ENCODE measurements at regions not wholly inside any gene's neighbourhood (a gene's known extent, or its start where the extent isn't known, plus 50 kb on each side); places are given as distances from the start of the nearest gene placed in this dataset.
"Not testable (repeated sequence)": the region's sequence is repeated elsewhere in the genome, so short reads cannot be mapped to it uniquely, and the experiment has no call there.

DNA sequence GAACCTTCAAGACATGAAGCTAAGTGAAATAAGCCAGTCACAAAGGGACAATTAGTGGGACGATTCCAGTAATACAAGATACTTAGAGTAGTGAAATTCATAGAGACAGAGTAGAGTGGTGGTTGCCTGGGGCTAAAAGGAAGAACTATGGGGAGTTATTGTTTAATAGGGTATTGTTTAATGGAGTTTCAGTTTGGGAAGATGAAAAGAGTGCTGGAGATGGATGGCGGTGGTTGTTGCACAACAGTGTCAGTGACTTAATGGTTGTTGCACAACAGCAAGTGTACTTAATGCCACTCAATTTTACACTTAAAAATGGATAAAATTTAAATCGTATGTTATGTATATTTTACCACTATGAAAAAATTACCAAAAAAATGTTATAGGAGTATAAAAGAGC is 209.7 kb upstream of the TENT5A start:
- DNase-seq, result no peak

DNA sequence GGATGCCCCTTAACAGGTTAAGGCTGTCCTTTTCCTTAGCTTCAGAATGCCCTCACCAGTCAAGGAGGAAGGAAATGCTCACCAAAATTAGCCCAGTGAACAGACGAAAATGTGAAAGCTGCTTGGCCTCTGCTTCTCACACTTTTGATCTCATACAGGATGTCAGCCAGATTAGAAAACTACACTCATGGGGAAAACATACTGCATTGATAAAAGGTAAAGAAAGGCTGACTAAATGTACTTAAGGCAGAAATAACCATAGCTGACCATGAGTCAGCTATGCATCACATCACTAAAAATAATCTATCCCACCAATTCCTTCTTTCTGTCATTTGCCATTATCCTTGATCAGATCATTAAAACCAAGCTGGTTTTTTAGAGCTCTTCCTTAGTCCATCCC is 198.4 kb upstream of the TENT5A start:
- no peak for DNase-seq

DNA sequence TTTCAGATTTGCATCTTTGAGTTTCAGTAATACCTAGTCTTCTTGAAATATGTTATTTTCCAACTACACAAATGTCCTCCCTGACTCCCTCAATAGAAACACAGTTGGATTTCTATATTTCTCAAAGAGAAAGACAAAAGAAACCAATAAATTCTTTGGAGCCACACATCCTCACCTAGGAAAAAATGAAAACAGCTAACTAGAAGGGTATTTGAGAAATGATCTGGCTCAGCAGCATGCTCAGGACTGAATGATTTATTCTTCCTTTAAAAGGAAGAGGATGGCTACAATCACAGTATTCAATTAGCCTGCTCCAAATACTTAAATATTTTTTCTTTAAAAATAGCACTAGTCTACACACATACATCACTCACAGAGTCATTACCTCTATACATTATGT is 196.4 kb upstream of the TENT5A start:
- no peak for DNase-seq

DNA sequence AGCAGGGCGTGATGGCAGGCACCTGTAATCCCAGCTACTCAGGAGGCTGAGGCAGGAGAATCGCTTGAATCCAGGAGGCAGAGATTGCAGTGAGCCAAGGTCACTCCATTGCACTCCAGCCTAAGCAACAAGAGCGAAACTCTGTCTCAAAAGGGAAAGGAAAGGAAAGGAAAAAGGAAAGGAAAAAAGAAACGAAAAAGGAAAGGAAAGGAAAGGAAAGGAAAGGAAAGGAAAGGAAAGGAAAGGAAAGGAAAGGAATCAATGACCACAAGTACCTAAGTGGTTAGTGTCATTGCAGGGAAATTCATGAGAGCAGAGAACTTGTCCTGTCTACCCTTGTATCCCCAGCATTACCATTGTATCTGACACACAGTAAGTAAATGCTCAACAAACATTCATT is 195.7 kb upstream of the TENT5A start:
- not testable (repeated sequence) for DNase-seq

- DNase-seq, result no peak
These were observed 192.2 kb upstream of the TENT5A start for GRCh38 chr6:81944661-81945060.

DNA sequence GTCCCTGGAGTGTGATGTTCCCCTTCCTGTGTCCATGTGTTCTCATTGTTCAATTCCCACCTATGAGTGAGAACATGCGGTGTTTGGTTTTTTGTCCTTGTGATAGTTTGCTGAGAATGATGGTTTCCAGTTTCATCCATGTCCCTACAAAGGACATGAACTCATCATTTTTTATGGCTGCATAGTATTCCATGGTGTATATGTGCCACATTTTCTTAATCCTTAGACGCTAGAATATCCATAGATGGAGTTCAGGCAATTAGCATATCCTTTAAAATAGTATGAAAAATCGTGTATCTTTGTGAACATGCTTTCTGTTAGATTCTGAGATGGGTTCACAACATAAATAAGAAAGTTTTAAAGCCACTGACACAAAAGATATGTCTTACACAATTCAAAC is 190.4 kb upstream of the TENT5A start:
- not testable (repeated sequence) for DNase-seq

- DNase-seq, result no peak
These were observed 189.5 kb upstream of the TENT5A start for GRCh38 chr6:81942067-81942370.

DNA sequence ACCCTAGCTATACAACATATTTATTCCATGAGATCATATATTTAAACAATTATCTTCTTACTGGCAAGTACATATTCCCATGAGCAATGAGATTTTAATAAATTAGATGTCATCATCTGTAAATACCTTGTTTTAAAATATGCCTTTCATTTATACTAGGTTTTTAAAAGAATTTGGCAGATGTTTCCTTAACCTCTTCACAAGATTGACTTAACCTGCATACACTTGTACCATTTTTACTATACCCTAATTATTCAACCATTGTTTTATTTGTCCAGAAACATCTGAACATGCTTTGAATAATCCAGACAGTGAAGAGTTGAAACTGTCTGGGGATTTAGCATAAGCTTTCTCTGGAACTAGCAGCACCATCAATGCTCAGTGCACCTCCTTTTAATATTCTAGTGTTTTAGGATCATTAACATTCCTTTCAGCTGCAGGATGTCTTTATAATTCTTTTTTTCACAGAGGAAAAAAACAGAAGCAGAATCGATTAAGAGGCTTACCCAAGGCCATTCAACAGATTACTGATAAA is 188.0 kb upstream of the TENT5A start:
- DNase-seq, result no peak

GRCh38 chr6:81939766-81940165 is 187.3 kb upstream of the TENT5A start:
- DNase-seq, result no peak

GRCh38 chr6:81938991-81939732 is 186.7 kb upstream of the TENT5A start:
- DNase-seq, result no peak

GRCh38 chr6:81938014-81938856 is 185.8 kb upstream of the TENT5A start:
- DNase-seq, result no peak

DNA sequence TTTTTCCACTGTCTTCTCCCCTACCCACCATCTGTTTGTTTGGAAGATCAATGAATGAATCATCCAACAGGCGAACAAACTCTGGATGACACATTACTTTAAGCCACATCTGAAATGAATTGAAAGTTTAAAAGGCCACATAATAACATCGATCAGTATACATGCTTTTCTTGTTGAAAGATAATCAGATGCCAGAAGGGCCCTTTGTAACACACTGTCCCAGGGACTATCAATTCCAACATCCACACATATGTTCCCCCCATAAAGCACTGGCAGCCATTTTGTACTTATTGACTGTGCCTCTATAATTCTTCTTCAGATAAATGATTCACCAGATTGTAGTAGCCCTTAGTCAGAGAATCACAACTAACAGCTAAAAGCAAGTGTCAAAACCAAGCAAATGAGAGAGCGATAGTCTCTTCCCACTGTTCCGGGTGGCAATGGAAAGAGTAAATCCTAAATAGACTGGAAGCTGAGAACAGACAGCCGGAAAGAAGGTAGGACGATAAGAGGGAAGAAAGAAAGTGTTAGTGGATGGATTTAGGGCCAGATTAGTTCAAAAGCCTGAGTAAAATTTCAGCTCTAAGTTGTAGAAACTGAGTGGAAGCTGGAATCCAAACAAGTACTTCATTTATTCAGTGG is 184.9 kb upstream of the TENT5A start:
- DNase-seq, result no peak

GRCh38 chr6:81934936-81935335 is 182.5 kb upstream of the TENT5A start:
- no peak for DNase-seq

GRCh38 chr6:81933608-81934051 is 181.1 kb upstream of the TENT5A start:
- DNase-seq, result no peak

GRCh38 chr6:81933089-81933488 is 180.6 kb upstream of the TENT5A start:
- DNase-seq, result no peak

DNA sequence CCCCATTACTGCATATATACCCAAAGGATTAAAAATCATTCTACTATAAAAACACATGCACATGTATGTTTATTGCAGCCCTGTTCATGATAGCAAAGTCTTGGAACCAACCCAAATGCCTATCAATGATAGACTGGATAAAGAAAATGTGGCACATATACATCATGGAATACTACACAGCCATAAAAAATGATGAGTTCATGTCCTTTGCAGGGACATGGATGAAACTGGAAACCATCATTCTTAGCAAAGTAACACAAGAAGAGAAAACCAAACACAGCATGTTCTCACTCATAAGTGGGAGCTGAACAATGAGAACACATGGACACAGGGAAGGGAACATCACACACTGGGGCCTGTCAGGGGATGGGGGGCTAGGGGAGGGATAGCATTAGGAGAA is 180.0 kb upstream of the TENT5A start:
- DNase-seq, result not testable (repeated sequence)

GRCh38 chr6:81929828-81930227 is 177.3 kb upstream of the TENT5A start:
- DNase-seq, result no peak

GRCh38 chr6:81925201-81925600 is 172.7 kb upstream of the TENT5A start:
- no peak for DNase-seq

DNA sequence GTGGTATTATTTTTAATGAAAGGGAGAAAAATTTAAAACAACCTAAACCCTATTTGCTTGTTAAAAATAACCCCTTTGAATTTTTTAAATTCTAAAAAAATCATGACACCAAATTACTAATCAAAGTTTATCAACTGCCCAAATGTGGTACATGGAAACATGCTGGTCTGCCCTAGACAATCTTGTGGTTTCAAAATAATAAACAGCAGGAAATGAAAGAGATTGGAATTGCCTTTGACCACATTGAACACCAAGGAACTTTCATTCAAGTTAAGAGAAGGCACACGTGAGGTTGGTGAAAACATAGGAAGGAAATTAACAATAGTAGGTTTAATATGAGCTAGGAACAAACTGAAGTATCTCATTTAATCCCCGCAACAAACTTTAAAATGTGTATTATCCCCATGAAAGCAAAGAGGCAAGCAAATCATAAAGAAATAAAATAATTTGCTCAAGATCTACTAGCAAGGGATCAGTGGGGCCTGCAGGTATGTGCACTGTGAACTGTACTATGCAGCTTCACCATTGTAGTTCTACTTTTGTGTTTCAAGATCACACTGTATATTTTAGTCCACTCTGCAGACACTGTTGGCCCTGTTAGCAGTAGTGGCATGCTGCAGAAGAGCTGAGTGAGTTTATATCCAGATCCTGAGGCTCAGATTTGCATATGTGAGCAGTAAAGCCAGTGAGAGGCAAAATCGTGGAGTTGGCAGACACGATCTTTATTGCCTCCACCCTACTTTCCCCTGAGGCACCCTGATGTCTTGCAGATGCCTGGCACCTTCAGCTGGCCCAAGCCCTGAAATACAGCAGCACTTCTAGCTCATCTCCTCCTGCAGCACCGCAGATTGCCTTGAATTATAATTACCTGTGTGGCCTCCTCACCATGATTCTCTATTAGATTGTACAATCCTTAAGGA is 157.8 kb upstream of the TENT5A start:
- DNase-seq, result no peak

- DNase-seq, result no peak
These were observed 156.7 kb upstream of the TENT5A start for GRCh38 chr6:81909162-81909561.

- DNase-seq, result no peak
These were observed 154.3 kb upstream of the TENT5A start for GRCh38 chr6:81906709-81907204.

DNA sequence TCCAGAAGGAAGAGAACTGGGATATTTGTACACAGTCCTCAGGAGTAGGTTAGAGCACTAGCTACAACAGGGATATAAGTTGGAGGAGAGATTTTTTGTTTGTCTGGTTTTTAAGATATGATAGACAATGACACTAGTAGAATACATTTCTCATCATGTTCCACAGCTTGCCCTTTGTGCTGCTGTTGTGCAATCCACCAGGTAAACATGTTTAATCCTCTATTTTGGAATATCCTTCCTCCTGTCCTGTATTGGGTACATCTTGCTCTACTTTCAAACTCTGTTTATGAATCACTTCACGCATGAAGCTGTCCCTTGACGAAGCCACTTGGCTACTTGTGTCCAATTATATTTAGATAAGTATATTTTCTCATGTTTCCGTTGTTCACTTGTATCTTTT is 153.6 kb upstream of the TENT5A start:
- no peak for DNase-seq
